ENCODE measurements at regions not wholly inside any gene's neighbourhood (a gene's known extent, or its start where the extent isn't known, plus 50 kb on each side); places are given as distances from the start of the nearest gene placed in this dataset.
A peak's percentile ranks its signal among the peaks of the same experiment; 100 is the strongest.
"Not testable (repeated sequence)": the region's sequence is repeated elsewhere in the genome, so short reads cannot be mapped to it uniquely, and the experiment has no call there.

DNA sequence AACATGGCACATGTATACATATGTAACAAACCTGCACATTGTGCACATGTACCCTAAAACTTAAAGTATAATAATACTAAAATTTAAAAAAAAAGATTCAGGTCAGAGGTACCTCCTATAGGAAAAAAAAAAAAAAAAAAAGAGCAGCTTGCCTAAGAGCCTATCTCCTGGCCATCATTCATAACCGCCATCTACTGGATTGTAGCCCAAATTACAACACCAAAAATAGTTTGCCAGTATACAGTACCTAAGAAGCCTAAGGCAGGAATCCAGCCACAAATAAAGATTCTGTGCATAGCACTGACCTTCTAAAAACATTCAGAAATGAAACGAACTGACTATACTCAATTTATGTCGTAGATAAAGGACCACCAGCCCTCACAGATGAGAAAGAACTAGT, 438.4 kb upstream of the ADGRB3 start (continued):
- TF ChIP-seq CBX3 (IDR thresholded peaks at IDR 0.05; ENCODE audit: borderline replicate concordance in 1 of 2, low read length in 2 of 2) (0 out of 3 replicates have a peak, but pooled peaks of 1 of the 2 experiments have one; percentile 41), BRD9 (IDR thresholded peaks at IDR 0.05; ENCODE audit: low read depth, partially characterized antibody) (peak; percentile 36), RAD21 (CRISPR knock-in tag; conservative IDR thresholded peaks at IDR 0.05 in 1 of 2, IDR thresholded peaks at IDR 0.05 in 1 of 2) (peak in 1 of 2 experiments; percentile 56; a peak in 3 of 4 replicates)

- BruUV-seq (replicated peaks); H3K36me3 ChIP-seq (ENCODE audit: control insufficient read depth, insufficient read depth, low read length); H3K4me2 ChIP-seq (ENCODE audit: insufficient read depth, low read length); in situ Hi-C loops (cut with MboI); H3K4me1 ChIP-seq (replicated peaks in 1 of 2; ENCODE audit: control insufficient read depth in 2 of 2, insufficient read depth in 2 of 2, low read length in 2 of 2); CTCF ChIA-PET (ENCODE audit: low intra/inter-chr PET ratio); H3K9me1 ChIP-seq (ENCODE audit: control insufficient read depth, insufficient read depth, low read length); H3K27me3 ChIP-seq (ENCODE audit: control insufficient read depth in 2 of 2, insufficient read depth in 2 of 2, low read length in 2 of 2); H2AFZ ChIP-seq (ENCODE audit: low read depth, low read length); DNase-seq (ENCODE audit: extremely low read depth in 1 of 4, low spot score in 3 of 4); ATAC-seq; H3K9me3 ChIP-seq (replicated peaks; ENCODE audit: control insufficient read depth, insufficient read depth, low read depth, low read length); H3K27ac ChIP-seq (ENCODE audit: extremely low read depth, low read depth, low read length); H4K20me1 ChIP-seq (replicated peaks; ENCODE audit: control insufficient read depth, insufficient read depth, low read length); FAIRE-seq; H3K79me2 ChIP-seq (ENCODE audit: control insufficient read depth, insufficient read depth, low read length); H3K4me3 ChIP-seq; H3K9ac ChIP-seq (ENCODE audit: insufficient read depth in 1 of 2, low read depth in 2 of 2, low read length in 2 of 2): not testable (repeated sequence)
- POLR2A ChIA-PET: interaction anchor here (0.6 kb wide), 1 partner anchor 310 kb away, joined by 3 read pairs; no protein-coding TSS in a partner anchor
- TF ChIP-seq AFF1 (IDR thresholded peaks at IDR 0.05; ENCODE audit: low read depth in 1 of 2, partially characterized antibody in 2 of 2): peak in 1 of 2 experiments; percentile 98
- whole genome bisulfite sequencing (ENCODE audit: insufficient coverage, low coverage, missing lambda C conversion rate): 73% methylated on average over 2 of the region's 2 CpGs
- intact Hi-C loops (cut with micrococcal nuclease): loop anchor here (1.0 kb wide), 1 partner anchor 306 kb away; no protein-coding TSS in a partner anchor
These were observed 439.3 kb upstream of the ADGRB3 start for GRCh38 chr6:68195753-68196152.

Data from K562 (cell line).